Neural cell (in vitro differentiated cells): ENCODE measurements at regions not wholly inside any gene's neighbourhood (a gene's known extent, or its start where the extent isn't known, plus 50 kb on each side); places are given as distances from the start of the nearest gene placed in this dataset.

Experiments
- H2AFZ ChIP-seq: fragments of 200-600, 300-800 bp; sonication (generic), shearing (Covaris generic); 2 replicates; pipeline ENCODE4 v1.6.0; 2014; ENCODE audit warnings: low read depth, mild to moderate bottlenecking, antibody characterized with exemption, low read length, moderate library complexity
- H3F3A ChIP-seq: fragments of 200-600 bp; shearing (Covaris generic); 2 replicates; pipeline ENCODE4 v1.6.1; 2016; ENCODE audit warnings: mild to moderate bottlenecking, moderate library complexity, mixed read lengths, antibody characterized with exemption, low read length; ENCODE audit not compliant: insufficient read depth, poor library complexity, severe bottlenecking
- H3K27ac ChIP-seq: fragments of 200-600, 300-800 bp; sonication (generic), shearing (Covaris generic); 2 replicates; pipeline ENCODE4 v1.5.1; 2014; ENCODE audit warnings: mild to moderate bottlenecking, low read length, moderate library complexity
- H3K27me3 ChIP-seq: fragments of 300-800, 200-600 bp; sonication (generic), shearing (Covaris generic); 2 replicates; pipeline ENCODE4 v1.6.0; 2014; ENCODE audit warnings: mild to moderate bottlenecking, low read depth, low read length, moderate library complexity; ENCODE audit not compliant: insufficient read depth
- H3K36me3 ChIP-seq: fragments of 300-800, 200-600 bp; sonication (generic), shearing (Covaris generic); 2 replicates; pipeline ENCODE4 v1.5.1; 2014; ENCODE audit warnings: mild to moderate bottlenecking, antibody characterized with exemption, low read length, moderate library complexity; ENCODE audit not compliant: insufficient read depth
- H3K4me2 ChIP-seq: fragments of 300-800, 200-600 bp; sonication (generic), shearing (Covaris generic); 2 replicates; pipeline ENCODE4 v1.6.0; 2014; ENCODE audit warnings: mild to moderate bottlenecking, low read length
- H3K4me3 ChIP-seq: fragments of 300-800, 200-600 bp; sonication (generic), shearing (Covaris generic); 2 replicates; pipeline ENCODE4 v1.5.1; 2014; ENCODE audit warnings: mild to moderate bottlenecking, low read length, moderate library complexity
- H3K79me2 ChIP-seq: fragments of 200-600 bp; shearing (Covaris generic); replicated peaks from 2 replicates; pipeline ENCODE4 v1.6.0; 2014; ENCODE audit warnings: mild to moderate bottlenecking, low read length, moderate library complexity; ENCODE audit not compliant: insufficient read depth
- H3K9ac ChIP-seq: fragments of 300-800, 200-600 bp; sonication (generic), shearing (Covaris generic); 2 replicates; pipeline ENCODE4 v1.6.1; 2016; ENCODE audit warnings: mild to moderate bottlenecking, low read length, mixed read lengths
- H3K9me2 ChIP-seq: fragments of 200-600 bp; shearing (Covaris generic); 2 replicates; pipeline ENCODE4 v1.6.1; 2016; ENCODE audit warnings: mild to moderate bottlenecking, low read length, mixed read lengths; ENCODE audit not compliant: insufficient read depth
- H3K9me3 ChIP-seq: fragments of 200-600, 300-800 bp; sonication (generic), shearing (Covaris generic); 2 replicates; pipeline ENCODE4 v1.6.1; 2016; ENCODE audit warnings: mild to moderate bottlenecking, mixed run types, low read length, moderate library complexity, mixed read lengths
- H4K20me1 ChIP-seq: fragments of 200-600 bp; shearing (Covaris generic); 2 replicates; pipeline ENCODE4 v1.6.1; 2016; ENCODE audit warnings: mild to moderate bottlenecking, mixed run types; ENCODE audit not compliant: insufficient read depth
- CTCF ChIP-seq: fragments of 450-650 bp; IDR thresholded peaks from 2 replicates; pipeline ENCODE4 v1.5.1; 2014; ENCODE audit warnings: antibody characterized with exemption, mild to moderate bottlenecking, moderate library complexity; ENCODE audit not compliant: poor library complexity, severe bottlenecking
- EZH2 ChIP-seq: fragments of 200-600, 300-800 bp; shearing (Covaris generic), sonication (generic); IDR thresholded peaks from 2 replicates; pipeline ENCODE4 v1.6.1; 2014; ENCODE audit warnings: antibody characterized with exemption, low read length, borderline replicate concordance, mild to moderate bottlenecking; ENCODE audit not compliant: insufficient read depth, poor library complexity, severe bottlenecking
- MXI1 ChIP-seq: fragments of 450-650 bp; conservative IDR thresholded peaks from 2 replicates; pipeline ENCODE4 v1.6.1; 2014; ENCODE audit warnings: antibody characterized with exemption, mild to moderate bottlenecking; ENCODE audit not compliant: poor library complexity, severe bottlenecking
- POLR2AphosphoS5 ChIP-seq: IDR thresholded peaks from 2 replicates; pipeline ENCODE4 v1.6.1; 2012
- RAD21 ChIP-seq: fragments of 450-650 bp; conservative IDR thresholded peaks from 2 replicates; pipeline ENCODE4 v1.6.1; 2014; ENCODE audit warnings: antibody characterized with exemption, mild to moderate bottlenecking, moderate library complexity
- REST ChIP-seq: IDR thresholded peaks from 2 replicates; pipeline ENCODE4 v1.6.1; 2012; ENCODE audit warnings: borderline replicate concordance
- SMC3 ChIP-seq: fragments of 450-650 bp; conservative IDR thresholded peaks from 2 replicates; pipeline ENCODE4 v1.6.1; 2014; ENCODE audit warnings: antibody characterized with exemption, mild to moderate bottlenecking, moderate library complexity; ENCODE audit not compliant: poor library complexity
- TAF1 ChIP-seq: IDR thresholded peaks from 2 replicates; pipeline ENCODE4 v1.6.1; 2012; ENCODE audit warnings: low read depth

- no peak overlapping the region for H3K4me2 ChIP-seq
Observed at GRCh38 chr1:219790834-219791615, 137.3 kb downstream of the SLC30A10 start.

GRCh38 chr1:219788700-219789099 is 139.7 kb downstream of the SLC30A10 start:
- no peaks in the 10 kb centered on the region for H3K36me3 ChIP-seq
- no peaks in the 10 kb centered on the region for H3F3A ChIP-seq
- H3K27me3 ChIP-seq = no peaks in the 10 kb centered on the region
- H3K9ac ChIP-seq = no peak overlapping the region
- H3K79me2 ChIP-seq = no peaks in the 10 kb centered on the region
- H2AFZ ChIP-seq = no peak overlapping the region
- no peaks in the 10 kb centered on the region for H3K9me3 ChIP-seq
- H3K9me2 ChIP-seq = no peaks in the 10 kb centered on the region
- no peak overlapping the region for H3K27ac ChIP-seq
- H4K20me1 ChIP-seq = no peaks in the 10 kb centered on the region
- no peak for TF ChIP-seq SMC3
- TF ChIP-seq RAD21 = no peak
- TF ChIP-seq CTCF = no peak
- TF ChIP-seq TAF1 = no peak
- no peak for TF ChIP-seq MXI1
- no peak for TF ChIP-seq POLR2AphosphoS5
- TF ChIP-seq REST = no peak
- no peak for TF ChIP-seq EZH2
- H3K4me2 ChIP-seq = no peak overlapping the region
- H3K4me3 ChIP-seq = no peak overlapping the region

More at GRCh38 chr1:219790834-219791615, 137.3 kb downstream of the SLC30A10 start:
- Histone ChIP-seq H2AFZ (no peak overlapping the region), H3K4me3 (no peak overlapping the region), H3K9me2 (no peaks in the 10 kb centered on the region), H3K27me3 (no peaks in the 10 kb centered on the region), H3K36me3 (no peaks in the 10 kb centered on the region), H3K9me3 (no peaks in the 10 kb centered on the region), H3K79me2 (no peaks in the 10 kb centered on the region), H3K9ac (no peak overlapping the region), H3K27ac (no peak overlapping the region), H4K20me1 (no peaks in the 10 kb centered on the region), H3F3A (no peaks in the 10 kb centered on the region)
- no peak for TF ChIP-seq CTCF
- TF ChIP-seq MXI1 = no peak
- no peak for TF ChIP-seq EZH2
